AG10803 (cell line): ENCODE measurements at regions not wholly inside any gene's neighbourhood (a gene's known extent, or its start where the extent isn't known, plus 50 kb on each side); places are given as distances from the start of the nearest gene placed in this dataset.

Source experiments
- DNase-seq: peaks from one replicate; pipeline ENCODE4 v3.0.0; 2010; ENCODE audit warnings: low read depth
- H3K4me3 ChIP-seq: 2 replicates; pipeline ENCODE4 v1.5.1; 2011; ENCODE audit warnings: mild to moderate bottlenecking, low read length, control low read depth
- CTCF ChIP-seq: conservative IDR thresholded peaks from 2 replicates; pipeline ENCODE4 v1.5.1; 2011; ENCODE audit warnings: mild to moderate bottlenecking, low read length, control low read depth, inconsistent platforms

GRCh38 chr13:65844266-65844841 is 1385.8 kb downstream of the PCDH9 start:
- DNase-seq: no peak
- no peak overlapping the region for H3K4me3 ChIP-seq
- TF ChIP-seq CTCF: no peak

DNA sequence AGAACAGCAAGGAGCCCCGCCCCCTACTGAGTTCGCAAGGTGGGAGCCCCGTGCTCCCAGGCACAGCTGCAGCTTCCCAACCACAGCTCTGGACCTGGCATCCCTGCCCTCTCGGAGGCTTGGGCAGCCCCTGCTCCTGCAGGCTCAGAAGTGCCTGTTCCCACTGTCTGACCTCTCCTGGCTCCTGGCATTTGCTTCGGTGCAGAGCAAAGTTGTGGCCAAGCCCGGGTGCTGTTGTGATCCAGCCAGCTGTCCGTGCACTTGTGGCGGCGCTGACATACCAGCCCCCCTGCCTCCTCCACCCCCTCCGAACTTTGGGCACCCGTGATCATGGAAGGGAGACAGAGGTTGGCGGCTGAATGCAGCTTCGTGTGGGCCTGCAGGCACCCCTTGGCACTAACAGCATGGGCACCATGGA is 1386.8 kb downstream of the PCDH9 start:
- no peak for TF ChIP-seq CTCF
- H3K4me3 ChIP-seq: no peak overlapping the region
- no peak for DNase-seq

DNA sequence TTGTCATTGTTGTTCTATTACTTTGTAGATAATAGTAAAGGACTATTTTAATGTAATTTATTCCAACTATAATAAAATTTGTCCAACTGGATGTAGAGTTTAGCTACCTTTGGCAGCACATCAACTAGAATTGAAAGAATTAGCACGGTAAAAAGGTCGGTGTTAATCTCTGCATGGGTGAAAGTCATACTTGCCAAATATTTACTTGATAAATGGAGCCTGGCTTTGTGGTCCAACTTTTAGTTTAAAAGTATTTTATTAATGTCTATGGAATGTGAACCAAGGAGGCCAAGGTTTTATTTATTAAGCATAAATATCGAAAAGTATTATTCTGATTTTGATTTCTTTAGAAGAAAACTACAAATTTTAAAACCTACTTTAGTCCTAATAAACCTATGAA is 1389.0 kb downstream of the PCDH9 start:
- H3K4me3 ChIP-seq: no peak overlapping the region
- no peak for TF ChIP-seq CTCF
- DNase-seq: no peak

GRCh38 chr13:65836066-65836465 is 1394.1 kb downstream of the PCDH9 start:
- DNase-seq: no peak
- no peak for TF ChIP-seq CTCF
- no peak overlapping the region for H3K4me3 ChIP-seq

DNA sequence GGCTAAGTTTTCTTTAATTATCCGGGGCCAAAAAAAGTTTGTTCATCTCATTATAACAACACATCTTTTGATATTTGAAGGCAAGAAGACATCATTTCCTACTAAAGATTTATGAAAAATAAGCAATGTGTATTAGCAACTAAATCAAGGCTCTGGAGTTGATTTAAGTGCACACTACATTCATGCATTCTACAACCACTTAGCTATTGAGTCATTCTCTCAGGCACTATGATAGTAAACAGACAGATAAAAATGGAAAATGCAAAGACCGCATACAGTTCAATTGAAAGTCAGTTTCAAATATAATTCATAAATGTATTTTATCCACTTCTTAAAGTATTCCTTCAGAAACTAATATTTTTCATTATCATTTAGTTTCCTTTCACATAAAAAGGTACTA is 1395.2 kb downstream of the PCDH9 start:
- no peak for TF ChIP-seq CTCF
- H3K4me3 ChIP-seq: no peak overlapping the region
- no peak for DNase-seq

DNA sequence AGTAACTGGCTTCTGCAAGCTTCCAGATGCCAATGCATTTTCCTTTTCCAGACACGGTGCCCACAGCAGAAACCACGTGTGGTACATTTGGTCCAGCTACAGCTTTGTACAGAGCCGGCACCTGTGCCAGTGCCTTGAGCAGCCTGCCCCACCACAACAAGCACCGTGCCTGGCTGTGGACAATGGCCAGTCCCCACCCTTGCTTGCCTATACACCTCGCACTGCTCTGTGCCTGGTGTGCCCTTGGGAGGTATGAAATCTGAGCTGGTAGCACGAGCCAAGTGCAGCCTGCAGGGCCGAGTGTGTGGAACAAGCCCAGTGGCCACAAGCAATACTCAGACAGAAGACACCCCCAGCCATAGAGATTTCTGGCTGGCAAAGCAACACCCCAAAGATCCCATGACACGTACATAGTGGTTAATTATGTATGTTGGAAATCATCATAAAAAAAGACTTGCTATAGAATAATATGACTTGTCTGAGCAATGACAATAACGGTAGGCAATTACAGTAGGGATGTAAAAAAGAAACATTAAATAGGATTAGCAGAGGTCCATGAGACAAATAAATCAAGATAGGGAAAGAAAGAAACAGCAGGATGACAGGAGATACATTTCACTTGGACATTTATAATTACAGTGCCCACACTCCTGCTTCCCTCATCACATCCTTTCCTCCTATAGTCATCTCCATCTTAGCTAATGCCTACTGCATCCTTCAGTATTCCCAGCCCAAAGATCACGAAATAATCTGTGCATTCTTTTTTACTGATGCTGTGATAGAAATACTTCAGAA is 1399.5 kb downstream of the PCDH9 start:
- TF ChIP-seq CTCF: no peak
- DNase-seq: no peak
- no peak overlapping the region for H3K4me3 ChIP-seq
